ENCODE measurements at regions not wholly inside any gene's neighbourhood (a gene's known extent, or its start where the extent isn't known, plus 50 kb on each side); places are given as distances from the start of the nearest gene placed in this dataset.

- H3K27ac ChIP-seq (ENCODE audit: control insufficient read depth, insufficient read depth, low read length): no peak overlapping the region
- no peak overlapping the region for H2AFZ ChIP-seq (ENCODE audit: control insufficient read depth, low read length)
- H3K36me3 ChIP-seq (ENCODE audit: control insufficient read depth in 2 of 2, extremely low read depth in 1 of 2, insufficient read depth in 2 of 2, low read length in 2 of 2): peaks cover 6 to 29% of the 10 kb centered on the region in 2 experiments
- H3K9me3 ChIP-seq (ENCODE audit: control insufficient read depth, low read depth, low read length): no peaks in the 10 kb centered on the region
- DNase-seq (ENCODE audit: low read depth, low spot score): no peak
- no peaks in the 10 kb centered on the region for H4K20me1 ChIP-seq (ENCODE audit: control insufficient read depth, extremely low read depth, insufficient read depth, low read length)
- H3K4me1 ChIP-seq (ENCODE audit: control insufficient read depth, extremely low read depth, insufficient read depth, low read length): no peaks in the 10 kb centered on the region
- no peak overlapping the region for H3K4me2 ChIP-seq (ENCODE audit: control insufficient read depth, extremely low read depth, insufficient read depth, low read depth, low read length)
- H3K79me2 ChIP-seq (ENCODE audit: control insufficient read depth, insufficient read depth, low read length): no peaks in the 10 kb centered on the region
- dilution Hi-C loops (cut with MboI; ENCODE audit: extremely low pct_ligation_motif_present, low sequenced_read_pairs): no loop called here
- no peaks in the 10 kb centered on the region for H3K9me1 ChIP-seq (ENCODE audit: control insufficient read depth, extremely low read depth, insufficient read depth, low read length)
- H3K27me3 ChIP-seq (ENCODE audit: control insufficient read depth, extremely low read depth, insufficient read depth, low read length): no peaks in the 10 kb centered on the region
- H3K4me3 ChIP-seq (ENCODE audit: control insufficient read depth in 2 of 3, extremely low read depth in 1 of 3, insufficient read depth in 2 of 3, low read depth in 1 of 3, low read length in 3 of 3): no peak overlapping the region
- FAIRE-seq: no peak
- TF ChIP-seq, protein P1, sequence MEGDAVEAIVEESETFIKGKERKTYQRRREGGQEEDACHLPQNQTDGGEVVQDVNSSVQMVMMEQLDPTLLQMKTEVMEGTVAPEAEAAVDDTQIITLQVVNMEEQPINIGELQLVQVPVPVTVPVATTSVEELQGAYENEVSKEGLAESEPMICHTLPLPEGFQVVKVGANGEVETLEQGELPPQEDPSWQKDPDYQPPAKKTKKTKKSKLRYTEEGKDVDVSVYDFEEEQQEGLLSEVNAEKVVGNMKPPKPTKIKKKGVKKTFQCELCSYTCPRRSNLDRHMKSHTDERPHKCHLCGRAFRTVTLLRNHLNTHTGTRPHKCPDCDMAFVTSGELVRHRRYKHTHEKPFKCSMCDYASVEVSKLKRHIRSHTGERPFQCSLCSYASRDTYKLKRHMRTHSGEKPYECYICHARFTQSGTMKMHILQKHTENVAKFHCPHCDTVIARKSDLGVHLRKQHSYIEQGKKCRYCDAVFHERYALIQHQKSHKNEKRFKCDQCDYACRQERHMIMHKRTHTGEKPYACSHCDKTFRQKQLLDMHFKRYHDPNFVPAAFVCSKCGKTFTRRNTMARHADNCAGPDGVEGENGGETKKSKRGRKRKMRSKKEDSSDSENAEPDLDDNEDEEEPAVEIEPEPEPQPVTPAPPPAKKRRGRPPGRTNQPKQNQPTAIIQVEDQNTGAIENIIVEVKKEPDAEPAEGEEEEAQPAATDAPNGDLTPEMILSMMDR (optimal IDR thresholded peaks at IDR 0.05 in 1 of 3, IDR thresholded peaks at IDR 0.05 in 1 of 3, conservative IDR thresholded peaks at IDR 0.05 in 1 of 3; ENCODE audit: extremely low read depth in 1 of 3, insufficient read depth in 2 of 3, low read length in 3 of 3): no peak
- TF ChIP-seq EZH2 (IDR thresholded peaks at IDR 0.05; ENCODE audit: low read length): no peak
- H3K9ac ChIP-seq (ENCODE audit: control insufficient read depth, extremely low read depth, insufficient read depth, low read length): no peak overlapping the region
Observed at GRCh38 chr5:168172760-168173223, 118.7 kb upstream of the WWC1 start.

DNA sequence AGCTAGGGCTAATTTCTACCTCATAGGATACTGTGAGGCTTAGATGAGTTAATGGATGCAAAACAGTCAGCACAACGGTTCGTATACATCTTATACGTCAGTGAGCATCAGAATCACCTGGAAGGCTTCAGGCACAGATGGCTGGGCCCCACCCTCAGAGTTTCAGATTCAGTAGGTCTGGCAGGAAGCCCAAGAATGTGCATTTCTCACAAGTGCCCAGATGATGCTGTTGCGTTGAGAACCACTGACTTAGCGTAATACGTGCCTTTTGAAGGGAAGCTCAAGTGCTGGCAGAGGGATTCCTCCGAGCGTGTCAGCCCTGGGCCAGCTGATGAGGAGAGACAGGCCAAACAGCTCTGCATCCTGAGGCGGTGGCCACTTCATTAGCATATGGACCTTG, 117.1 kb upstream of the WWC1 start:
- H3K79me2 ChIP-seq (ENCODE audit: control insufficient read depth, insufficient read depth, low read length): no peaks in the 10 kb centered on the region
- dilution Hi-C loops (cut with MboI; ENCODE audit: extremely low pct_ligation_motif_present, low sequenced_read_pairs): no loop called here
- no peaks in the 10 kb centered on the region for H3K9me1 ChIP-seq (ENCODE audit: control insufficient read depth, extremely low read depth, insufficient read depth, low read length)
- no peak overlapping the region for H3K4me3 ChIP-seq (ENCODE audit: control insufficient read depth in 2 of 3, extremely low read depth in 1 of 3, insufficient read depth in 2 of 3, low read depth in 1 of 3, low read length in 3 of 3)
- no peak overlapping the region for H3K4me2 ChIP-seq (ENCODE audit: control insufficient read depth, extremely low read depth, insufficient read depth, low read depth, low read length)
- no peak for TF ChIP-seq EZH2 (IDR thresholded peaks at IDR 0.05; ENCODE audit: low read length)
- TF ChIP-seq, protein P1 (optimal IDR thresholded peaks at IDR 0.05 in 1 of 3, IDR thresholded peaks at IDR 0.05 in 1 of 3, conservative IDR thresholded peaks at IDR 0.05 in 1 of 3; ENCODE audit: extremely low read depth in 1 of 3, insufficient read depth in 2 of 3, low read length in 3 of 3): no peak
- no peak for FAIRE-seq
- H3K27ac ChIP-seq (ENCODE audit: control insufficient read depth, insufficient read depth, low read length): no peak overlapping the region
- H3K9me3 ChIP-seq (ENCODE audit: control insufficient read depth, low read depth, low read length): no peaks in the 10 kb centered on the region
- no peak overlapping the region for H2AFZ ChIP-seq (ENCODE audit: control insufficient read depth, low read length)
- no peaks in the 10 kb centered on the region for H3K27me3 ChIP-seq (ENCODE audit: control insufficient read depth, extremely low read depth, insufficient read depth, low read length)
- H3K4me1 ChIP-seq (ENCODE audit: control insufficient read depth, extremely low read depth, insufficient read depth, low read length): no peaks in the 10 kb centered on the region
- H3K36me3 ChIP-seq (ENCODE audit: control insufficient read depth in 2 of 2, extremely low read depth in 1 of 2, insufficient read depth in 2 of 2, low read length in 2 of 2): peaks cover 6 to 30% of the 10 kb centered on the region in 2 experiments
- no peak overlapping the region for H3K9ac ChIP-seq (ENCODE audit: control insufficient read depth, extremely low read depth, insufficient read depth, low read length)
- no peaks in the 10 kb centered on the region for H4K20me1 ChIP-seq (ENCODE audit: control insufficient read depth, extremely low read depth, insufficient read depth, low read length)
- DNase-seq (ENCODE audit: low read depth, low spot score): no peak

All from keratinocyte (primary cell).